Erythroblast (primary cell): ENCODE measurements at regions not wholly inside any gene's neighbourhood (a gene's known extent, or its start where the extent isn't known, plus 50 kb on each side); places are given as distances from the start of the nearest gene placed in this dataset.

Experiments
- GATA1 ChIP-seq: IDR thresholded peaks from 2 replicates; pipeline ENCODE4 v1.6.1; 2011; ENCODE audit warnings: low read depth, mild to moderate bottlenecking, control low read depth, low read length, moderate library complexity
- POLR2A ChIP-seq: IDR thresholded peaks from 2 replicates; pipeline ENCODE4 v1.6.1; 2011; ENCODE audit warnings: mild to moderate bottlenecking, low read length

- TF ChIP-seq POLR2A (no peak), GATA1 (no peak)
Observed at GRCh38 chr1:95496773-95497172, 262.8 kb downstream of the RWDD3 start.
